Activated CD4-positive, CD25-positive, alpha-beta regulatory T cell treated with anti-CD3 and anti-CD28 coated beads, Interleukin-2, amount 50 U/mL, for 16 hours (primary cell): ENCODE measurements at regions not wholly inside any gene's neighbourhood (a gene's known extent, or its start where the extent isn't known, plus 50 kb on each side); places are given as distances from the start of the nearest gene placed in this dataset.

Experiments used
- DNase-seq: peaks from one replicate; pipeline ENCODE4 v3.0.0-alpha.2; 2020; ENCODE audit warnings: low read depth, low spot score

- DNase-seq: no peak
Measured at GRCh38 chr15:93486407-93487117, 397.6 kb upstream of the RGMA start.

DNA sequence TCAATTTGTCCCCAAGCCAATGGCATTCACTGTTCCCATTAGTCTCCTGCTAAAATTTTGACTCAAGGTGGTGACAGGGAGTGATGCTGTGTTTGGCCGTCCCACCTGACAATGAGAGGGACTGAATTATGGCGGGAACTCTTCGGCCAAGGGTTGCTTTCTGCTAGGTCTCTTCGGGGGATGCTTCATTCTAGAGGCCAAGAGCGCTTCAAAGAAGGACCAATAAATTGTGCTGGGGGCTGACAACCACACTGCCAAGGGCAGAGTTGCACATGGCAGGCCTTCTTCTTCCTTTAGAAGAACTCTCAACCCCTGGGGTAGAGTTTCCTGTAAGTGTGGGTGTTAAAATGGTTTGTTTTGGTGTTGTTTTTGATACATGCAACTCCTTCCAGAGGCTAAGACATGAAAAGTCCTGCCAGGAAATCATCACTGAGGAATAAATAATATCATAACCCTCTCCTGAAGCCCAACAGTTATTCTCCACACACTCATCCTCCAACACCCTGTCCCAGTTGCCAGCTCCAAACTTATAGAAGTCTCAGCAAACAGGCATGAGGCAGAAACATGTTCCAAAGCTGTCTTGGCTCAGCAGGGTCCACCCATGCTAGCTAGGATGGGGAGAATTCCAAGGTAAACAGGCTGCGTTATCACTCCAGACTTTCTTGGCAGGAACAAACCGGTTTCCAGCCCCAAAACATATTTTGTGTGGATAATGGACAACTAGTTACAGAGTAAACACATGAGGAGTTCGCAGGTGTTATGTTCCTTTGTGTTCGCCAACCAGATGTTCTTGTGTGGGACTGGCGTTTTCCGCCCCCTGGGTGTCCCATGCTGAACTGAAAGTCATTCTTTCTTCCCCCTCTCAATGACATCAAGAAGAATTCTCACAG is 396.7 kb upstream of the RGMA start:
- DNase-seq: no peak

DNA sequence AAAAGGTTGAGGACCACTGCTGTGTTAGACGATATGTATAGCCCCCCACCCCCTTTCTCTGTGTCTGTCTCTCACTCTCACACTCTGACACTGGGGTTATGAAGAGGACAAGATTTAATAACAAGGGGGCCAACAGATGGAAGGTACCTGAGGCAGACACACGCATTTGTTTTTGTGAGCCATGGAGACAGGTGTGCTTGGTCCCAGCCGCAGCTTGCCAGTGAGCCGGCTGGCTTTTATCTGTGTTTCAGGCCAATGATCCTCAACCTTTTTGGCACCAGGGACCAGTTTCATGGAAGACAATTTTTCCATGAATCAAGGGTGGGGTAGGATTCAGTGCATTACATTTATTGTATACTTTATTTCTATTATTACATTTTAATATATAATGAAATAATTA is 394.9 kb upstream of the RGMA start:
- DNase-seq: no peak

- no peak for DNase-seq
Measured at GRCh38 chr15:93482731-93483130, 393.7 kb upstream of the RGMA start.

DNA sequence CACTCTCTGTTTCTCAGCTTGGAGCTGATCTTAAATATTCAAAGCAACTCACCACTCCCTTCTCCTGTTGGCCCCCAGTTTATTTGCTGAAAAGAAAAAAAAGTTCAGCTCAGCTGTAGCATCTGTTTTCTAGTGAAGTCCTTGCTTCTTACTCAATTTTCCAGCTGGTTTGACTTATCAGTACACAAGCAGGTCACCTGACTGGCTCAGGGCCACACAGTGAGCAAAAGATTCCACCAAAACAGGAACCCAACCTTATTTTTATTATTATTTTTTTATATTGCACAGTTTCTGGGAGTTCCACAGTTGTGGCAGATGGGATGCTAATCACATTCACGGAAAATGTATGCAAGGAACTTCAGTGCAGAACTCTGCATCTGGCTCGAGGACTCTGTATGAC is 390.7 kb upstream of the RGMA start:
- no peak for DNase-seq

DNA sequence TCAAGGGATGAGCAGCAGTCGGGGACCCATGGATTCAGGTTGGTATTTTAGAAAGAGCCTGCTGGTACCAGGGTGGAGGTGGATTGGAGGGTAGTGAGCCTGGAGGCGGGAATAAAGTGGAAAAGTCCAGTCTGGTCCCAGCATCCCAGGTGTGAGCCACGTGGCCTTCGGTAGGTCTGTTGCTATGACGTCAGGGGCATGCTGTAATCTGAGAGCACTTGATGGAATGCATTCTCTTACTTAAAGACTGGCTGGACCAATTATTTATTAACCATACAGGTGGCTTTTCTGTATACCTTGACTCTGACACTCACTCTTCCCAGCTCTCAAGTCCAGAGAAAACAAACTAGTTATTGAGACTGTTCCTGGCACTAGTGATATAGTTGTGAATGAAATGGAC is 389.9 kb upstream of the RGMA start:
- DNase-seq: no peak

DNA sequence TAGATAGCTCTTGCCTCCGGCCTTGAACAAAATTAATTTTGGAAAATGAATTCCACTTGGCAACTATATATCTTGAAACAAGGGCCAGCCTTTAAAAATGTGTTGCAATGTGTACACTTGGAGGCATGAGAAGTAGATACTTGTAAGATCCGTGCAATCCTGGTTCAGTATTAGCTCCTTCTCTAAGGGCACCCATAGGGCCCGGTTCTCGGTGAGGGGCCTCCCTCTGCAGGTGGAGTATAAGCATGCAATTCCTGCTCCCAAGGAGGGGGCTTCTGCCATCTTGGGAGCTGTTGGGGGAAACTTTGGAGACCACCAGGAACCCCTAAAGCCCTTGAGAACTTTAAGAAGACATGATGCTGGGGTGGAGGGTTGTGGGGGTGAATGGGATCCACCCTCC is 388.7 kb upstream of the RGMA start:
- DNase-seq: no peak

- DNase-seq: no peak
Measured at GRCh38 chr15:93477188-93477587, 388.2 kb upstream of the RGMA start.

- no peak for DNase-seq
Measured at GRCh38 chr15:93476491-93477177, 387.6 kb upstream of the RGMA start.

- DNase-seq: no peak
Measured at GRCh38 chr15:93474728-93475127, 385.7 kb upstream of the RGMA start.

DNA sequence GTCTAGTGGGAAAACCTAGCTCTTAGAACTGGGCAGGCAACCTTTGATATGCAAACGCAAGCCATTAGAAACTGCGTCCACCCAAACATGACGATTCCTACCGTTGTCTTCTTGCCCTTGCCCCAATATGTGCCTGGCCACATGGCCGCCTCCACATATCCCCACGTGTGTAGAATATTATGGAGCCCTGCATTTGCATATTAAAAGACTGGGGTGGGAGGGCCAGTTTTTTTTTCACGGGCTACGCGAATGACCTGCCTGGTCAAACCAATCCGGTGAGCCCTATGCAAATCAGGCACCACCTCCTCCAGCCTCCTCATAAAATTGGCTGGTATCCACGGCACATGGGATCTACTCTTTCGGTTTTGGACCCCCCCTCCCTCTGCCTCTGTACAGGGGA is 381.0 kb upstream of the RGMA start:
- DNase-seq: no peak

GRCh38 chr15:93467337-93467736 is 378.3 kb upstream of the RGMA start:
- DNase-seq: no peak

DNA sequence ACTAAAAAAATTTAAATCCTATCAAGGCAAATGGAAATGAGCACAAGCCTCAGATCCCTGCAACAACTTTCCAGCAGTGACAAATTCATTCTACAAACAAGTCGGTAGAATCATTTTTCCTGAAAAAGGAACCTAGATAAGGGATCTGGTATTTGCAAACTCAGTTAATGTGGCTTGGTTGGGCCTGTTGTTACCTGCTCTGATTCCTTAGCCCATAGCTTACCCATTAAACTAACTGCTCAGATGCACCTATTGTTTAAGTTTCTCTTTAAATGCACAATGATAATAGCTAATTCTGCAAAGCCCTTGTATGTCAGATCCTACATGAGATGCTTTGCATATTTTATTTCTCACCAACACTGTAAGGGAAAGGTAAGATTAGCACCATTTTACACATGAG is 377.4 kb upstream of the RGMA start:
- no peak for DNase-seq

- no peak for DNase-seq
Measured at GRCh38 chr15:93462690-93463089, 373.7 kb upstream of the RGMA start.

GRCh38 chr15:93460717-93461116 is 371.7 kb upstream of the RGMA start:
- no peak for DNase-seq

GRCh38 chr15:93459396-93459795 is 370.4 kb upstream of the RGMA start:
- no peak for DNase-seq

DNA sequence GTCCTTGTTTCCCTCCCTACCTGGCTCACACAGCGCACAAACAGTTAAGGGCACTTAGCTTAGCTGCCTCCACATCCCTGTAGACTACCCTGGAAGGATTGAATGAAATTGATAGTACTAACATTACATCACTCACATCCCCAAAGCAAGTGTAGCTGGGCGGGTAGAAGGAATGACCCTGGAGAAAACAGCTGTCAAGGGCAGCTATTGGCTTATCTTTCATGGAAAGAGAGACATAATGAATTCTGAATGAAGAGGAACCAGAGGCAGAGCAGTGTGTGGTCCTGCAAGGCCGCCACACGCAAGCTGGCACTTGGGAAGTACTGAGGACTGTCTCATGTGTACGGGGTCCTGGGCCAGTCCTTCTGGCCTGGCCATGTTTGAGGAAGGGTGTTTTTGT is 369.6 kb upstream of the RGMA start:
- no peak for DNase-seq

GRCh38 chr15:93454788-93455187 is 365.8 kb upstream of the RGMA start:
- DNase-seq: no peak

DNA sequence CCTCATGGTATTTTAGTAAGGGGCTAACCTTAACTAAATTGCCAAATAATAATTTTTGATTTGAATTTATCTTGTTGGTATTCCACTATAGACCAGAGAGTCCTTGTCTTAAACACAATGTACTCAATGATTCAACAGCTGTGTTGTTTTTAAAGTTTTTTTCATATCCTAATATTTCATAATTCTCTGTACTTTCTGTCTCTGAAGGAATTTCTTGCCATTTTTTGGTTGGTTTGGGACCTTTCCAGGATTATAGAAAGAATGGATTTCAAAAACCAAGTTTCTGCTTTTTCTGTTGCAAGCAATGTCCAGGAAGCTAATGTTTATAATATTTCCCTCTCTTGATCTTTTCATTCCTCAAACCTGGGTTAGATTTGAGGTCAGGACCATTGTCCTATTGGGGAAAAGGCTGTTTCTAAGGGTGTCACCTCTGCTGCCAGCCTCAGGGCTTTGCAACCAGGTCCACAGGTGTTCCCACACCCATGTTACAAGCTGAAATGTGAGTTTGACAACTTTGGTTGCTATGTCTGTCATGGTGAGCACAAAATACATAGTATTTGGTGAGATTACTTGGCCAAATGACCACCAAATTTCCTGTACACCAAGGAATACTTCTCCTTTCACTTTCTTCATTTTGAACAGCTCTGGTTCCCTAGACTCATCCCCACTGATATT is 363.7 kb upstream of the RGMA start:
- DNase-seq: no peak

DNA sequence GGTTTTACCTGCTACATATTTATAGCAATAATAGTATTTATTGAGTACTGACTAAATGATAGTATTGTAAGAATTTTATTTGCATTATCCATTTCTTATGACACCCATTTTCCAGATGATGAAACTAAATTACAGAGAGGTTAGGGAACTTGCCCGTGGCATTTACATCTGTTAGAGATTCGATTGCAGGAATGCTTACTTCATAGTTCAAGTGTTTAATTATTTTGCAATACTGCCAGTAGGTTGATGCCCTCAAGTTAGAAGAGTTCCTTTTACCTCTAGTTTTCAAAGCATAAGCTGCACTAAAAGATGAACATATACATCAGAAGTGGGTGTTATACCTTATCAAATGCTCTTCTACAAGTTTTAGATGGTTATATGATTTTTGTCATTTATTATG is 362.8 kb upstream of the RGMA start:
- no peak for DNase-seq

- no peak for DNase-seq
Measured at GRCh38 chr15:93451265-93451664, 362.3 kb upstream of the RGMA start.

- DNase-seq: no peak
Measured at GRCh38 chr15:93449798-93450197, 360.8 kb upstream of the RGMA start.
